OCI-LY3 (cell line): ENCODE measurements at regions not wholly inside any gene's neighbourhood (a gene's known extent, or its start where the extent isn't known, plus 50 kb on each side); places are given as distances from the start of the nearest gene placed in this dataset.

Experiments
- CTCF ChIP-seq: fragments of 200-600, 300-600 bp; sonication (generic); IDR thresholded peaks from 2 replicates; pipeline ENCODE4 v1.5.1; 2014; ENCODE audit warnings: antibody characterized with exemption, low read length, low read depth
- EZH2phosphoT487 ChIP-seq: fragments of 200-600 bp; shearing (Covaris generic); IDR thresholded peaks from 2 replicates; pipeline ENCODE4 v1.6.1; 2018; ENCODE audit warnings: antibody characterized with exemption, mixed run types, low read depth

GRCh38 chr18:26703170-26703930 lies 155.0 kb upstream of the KCTD1 start:
- TF ChIP-seq CTCF (no peak), EZH2phosphoT487 (no peak)
